ENCODE measurements at regions not wholly inside any gene's neighbourhood (a gene's known extent, or its start where the extent isn't known, plus 50 kb on each side); places are given as distances from the start of the nearest gene placed in this dataset.

DNA sequence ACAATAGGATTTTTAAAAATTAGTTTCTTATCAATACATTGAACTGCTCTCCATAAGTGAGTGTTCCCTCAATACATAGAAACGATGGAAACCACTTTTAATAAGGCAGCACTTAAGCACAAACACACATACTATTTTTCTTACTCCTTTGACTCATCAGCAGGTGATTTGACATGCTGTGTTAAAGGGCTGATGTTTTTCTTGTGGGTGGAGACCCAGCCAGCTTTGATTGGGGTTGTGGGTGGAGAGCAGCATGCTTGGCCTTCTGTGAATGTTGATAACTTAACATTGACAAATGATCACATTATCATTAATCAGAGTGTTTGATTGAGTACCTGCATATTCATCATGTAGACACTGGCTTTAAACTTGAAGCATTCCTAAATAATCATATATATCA, 223.0 kb upstream of the DPH6 start:
- no peak overlapping the region for H3K4me3 ChIP-seq (ENCODE audit: low read length)
- no peak overlapping the region for H3K9ac ChIP-seq (ENCODE audit: low read length)
- H3K4me2 ChIP-seq (ENCODE audit: low read length), result no peak overlapping the region
- H2AFZ ChIP-seq (ENCODE audit: low read depth, low read length), result no peak overlapping the region
- H3K79me2 ChIP-seq (replicated peaks; ENCODE audit: insufficient read depth, low read length), result no peaks in the 10 kb centered on the region
- no peaks in the 10 kb centered on the region for H3F3A ChIP-seq (ENCODE audit: insufficient read depth, low read length, poor library complexity, severe bottlenecking)
- H3K9me2 ChIP-seq (ENCODE audit: insufficient read depth, low read length), result no peaks in the 10 kb centered on the region
- H3K9me3 ChIP-seq (ENCODE audit: low read length), result no peaks in the 10 kb centered on the region
- TF ChIP-seq, protein P1, sequence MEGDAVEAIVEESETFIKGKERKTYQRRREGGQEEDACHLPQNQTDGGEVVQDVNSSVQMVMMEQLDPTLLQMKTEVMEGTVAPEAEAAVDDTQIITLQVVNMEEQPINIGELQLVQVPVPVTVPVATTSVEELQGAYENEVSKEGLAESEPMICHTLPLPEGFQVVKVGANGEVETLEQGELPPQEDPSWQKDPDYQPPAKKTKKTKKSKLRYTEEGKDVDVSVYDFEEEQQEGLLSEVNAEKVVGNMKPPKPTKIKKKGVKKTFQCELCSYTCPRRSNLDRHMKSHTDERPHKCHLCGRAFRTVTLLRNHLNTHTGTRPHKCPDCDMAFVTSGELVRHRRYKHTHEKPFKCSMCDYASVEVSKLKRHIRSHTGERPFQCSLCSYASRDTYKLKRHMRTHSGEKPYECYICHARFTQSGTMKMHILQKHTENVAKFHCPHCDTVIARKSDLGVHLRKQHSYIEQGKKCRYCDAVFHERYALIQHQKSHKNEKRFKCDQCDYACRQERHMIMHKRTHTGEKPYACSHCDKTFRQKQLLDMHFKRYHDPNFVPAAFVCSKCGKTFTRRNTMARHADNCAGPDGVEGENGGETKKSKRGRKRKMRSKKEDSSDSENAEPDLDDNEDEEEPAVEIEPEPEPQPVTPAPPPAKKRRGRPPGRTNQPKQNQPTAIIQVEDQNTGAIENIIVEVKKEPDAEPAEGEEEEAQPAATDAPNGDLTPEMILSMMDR (IDR thresholded peaks at IDR 0.05; ENCODE audit: poor library complexity, severe bottlenecking), result no peak
- TF ChIP-seq POLR2AphosphoS5 (IDR thresholded peaks at IDR 0.05) (no peak), EZH2 (IDR thresholded peaks at IDR 0.05; ENCODE audit: borderline replicate concordance, insufficient read depth, low read length, poor library complexity, severe bottlenecking) (no peak), EP300 (conservative IDR thresholded peaks at IDR 0.05; ENCODE audit: poor library complexity, severe bottlenecking) (no peak), RAD21 (conservative IDR thresholded peaks at IDR 0.05) (no peak), SMC3 (conservative IDR thresholded peaks at IDR 0.05; ENCODE audit: poor library complexity) (no peak), MXI1 (conservative IDR thresholded peaks at IDR 0.05; ENCODE audit: poor library complexity, severe bottlenecking) (no peak), TAF1 (IDR thresholded peaks at IDR 0.05; ENCODE audit: low read depth) (no peak)
- TF ChIP-seq, protein P2, sequence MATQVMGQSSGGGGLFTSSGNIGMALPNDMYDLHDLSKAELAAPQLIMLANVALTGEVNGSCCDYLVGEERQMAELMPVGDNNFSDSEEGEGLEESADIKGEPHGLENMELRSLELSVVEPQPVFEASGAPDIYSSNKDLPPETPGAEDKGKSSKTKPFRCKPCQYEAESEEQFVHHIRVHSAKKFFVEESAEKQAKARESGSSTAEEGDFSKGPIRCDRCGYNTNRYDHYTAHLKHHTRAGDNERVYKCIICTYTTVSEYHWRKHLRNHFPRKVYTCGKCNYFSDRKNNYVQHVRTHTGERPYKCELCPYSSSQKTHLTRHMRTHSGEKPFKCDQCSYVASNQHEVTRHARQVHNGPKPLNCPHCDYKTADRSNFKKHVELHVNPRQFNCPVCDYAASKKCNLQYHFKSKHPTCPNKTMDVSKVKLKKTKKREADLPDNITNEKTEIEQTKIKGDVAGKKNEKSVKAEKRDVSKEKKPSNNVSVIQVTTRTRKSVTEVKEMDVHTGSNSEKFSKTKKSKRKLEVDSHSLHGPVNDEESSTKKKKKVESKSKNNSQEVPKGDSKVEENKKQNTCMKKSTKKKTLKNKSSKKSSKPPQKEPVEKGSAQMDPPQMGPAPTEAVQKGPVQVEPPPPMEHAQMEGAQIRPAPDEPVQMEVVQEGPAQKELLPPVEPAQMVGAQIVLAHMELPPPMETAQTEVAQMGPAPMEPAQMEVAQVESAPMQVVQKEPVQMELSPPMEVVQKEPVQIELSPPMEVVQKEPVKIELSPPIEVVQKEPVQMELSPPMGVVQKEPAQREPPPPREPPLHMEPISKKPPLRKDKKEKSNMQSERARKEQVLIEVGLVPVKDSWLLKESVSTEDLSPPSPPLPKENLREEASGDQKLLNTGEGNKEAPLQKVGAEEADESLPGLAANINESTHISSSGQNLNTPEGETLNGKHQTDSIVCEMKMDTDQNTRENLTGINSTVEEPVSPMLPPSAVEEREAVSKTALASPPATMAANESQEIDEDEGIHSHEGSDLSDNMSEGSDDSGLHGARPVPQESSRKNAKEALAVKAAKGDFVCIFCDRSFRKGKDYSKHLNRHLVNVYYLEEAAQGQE (IDR thresholded peaks at IDR 0.05; ENCODE audit: borderline replicate concordance), result no peak
- H3K27me3 ChIP-seq (ENCODE audit: insufficient read depth, low read depth, low read length), result no peaks in the 10 kb centered on the region
- H3K36me3 ChIP-seq (ENCODE audit: insufficient read depth, low read length), result no peaks in the 10 kb centered on the region
- H4K20me1 ChIP-seq (ENCODE audit: insufficient read depth), result no peaks in the 10 kb centered on the region
- no peak overlapping the region for H3K27ac ChIP-seq (ENCODE audit: low read length)

DNA sequence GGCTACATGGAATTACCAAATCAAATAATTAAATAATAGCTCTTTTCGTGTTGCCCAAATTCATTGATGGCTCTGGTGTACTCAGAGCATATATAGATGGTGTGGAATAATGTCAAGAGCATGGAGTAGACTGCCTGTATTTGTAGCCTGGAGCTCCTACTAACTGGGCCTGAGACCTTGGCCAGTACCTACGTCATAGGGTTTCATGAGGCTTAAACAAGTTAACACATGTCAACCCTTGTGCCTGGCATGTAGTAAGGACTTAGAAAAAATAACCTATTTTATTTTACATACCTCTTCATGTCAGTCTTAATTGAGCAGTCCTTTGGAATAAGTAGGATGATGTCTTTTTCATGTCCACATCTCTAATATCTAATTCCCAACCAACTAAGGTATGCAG, 223.7 kb upstream of the DPH6 start:
- Histone ChIP-seq H3K9ac (ENCODE audit: low read length) (no peak overlapping the region), H3F3A (ENCODE audit: insufficient read depth, low read length, poor library complexity, severe bottlenecking) (no peaks in the 10 kb centered on the region), H3K27ac (ENCODE audit: low read length) (no peak overlapping the region), H3K79me2 (replicated peaks; ENCODE audit: insufficient read depth, low read length) (no peaks in the 10 kb centered on the region), H3K4me2 (ENCODE audit: low read length) (no peak overlapping the region), H3K36me3 (ENCODE audit: insufficient read depth, low read length) (no peaks in the 10 kb centered on the region), H4K20me1 (ENCODE audit: insufficient read depth) (no peaks in the 10 kb centered on the region), H3K4me3 (ENCODE audit: low read length) (no peak overlapping the region), H2AFZ (ENCODE audit: low read depth, low read length) (no peak overlapping the region), H3K9me2 (ENCODE audit: insufficient read depth, low read length) (no peaks in the 10 kb centered on the region), H3K27me3 (ENCODE audit: insufficient read depth, low read depth, low read length) (no peaks in the 10 kb centered on the region), H3K9me3 (ENCODE audit: low read length) (no peaks in the 10 kb centered on the region)
- no peak for TF ChIP-seq EP300 (conservative IDR thresholded peaks at IDR 0.05; ENCODE audit: poor library complexity, severe bottlenecking)
- no peak for TF ChIP-seq POLR2AphosphoS5 (IDR thresholded peaks at IDR 0.05)
- no peak for TF ChIP-seq EZH2 (IDR thresholded peaks at IDR 0.05; ENCODE audit: borderline replicate concordance, insufficient read depth, low read length, poor library complexity, severe bottlenecking)
- TF ChIP-seq, protein P2 (IDR thresholded peaks at IDR 0.05; ENCODE audit: borderline replicate concordance), result no peak
- no peak for TF ChIP-seq RAD21 (conservative IDR thresholded peaks at IDR 0.05)
- TF ChIP-seq SMC3 (conservative IDR thresholded peaks at IDR 0.05; ENCODE audit: poor library complexity), result no peak
- no peak for TF ChIP-seq MXI1 (conservative IDR thresholded peaks at IDR 0.05; ENCODE audit: poor library complexity, severe bottlenecking)
- no peak for TF ChIP-seq TAF1 (IDR thresholded peaks at IDR 0.05; ENCODE audit: low read depth)
- TF ChIP-seq, protein P1 (IDR thresholded peaks at IDR 0.05; ENCODE audit: poor library complexity, severe bottlenecking), result no peak

All from neural cell (in vitro differentiated cells).